ENCODE measurements at regions not wholly inside any gene's neighbourhood (a gene's known extent, or its start where the extent isn't known, plus 50 kb on each side); places are given as distances from the start of the nearest gene placed in this dataset.

- DNase-seq (ENCODE audit: low read depth in 6 of 9, low spot score in 9 of 9): no peak
- Histone ChIP-seq H3K36me3 (ENCODE audit: control insufficient read depth in 2 of 2, insufficient read depth in 2 of 2, low read length in 1 of 2) (no peaks in the 10 kb centered on the region), H3K4me3 (ENCODE audit: low read length in 2 of 2) (no peak overlapping the region), H3K27me3 (ENCODE audit: control insufficient read depth in 2 of 2, insufficient read depth in 1 of 2, low read length in 1 of 2) (no peaks in the 10 kb centered on the region), H3K27ac (ENCODE audit: low read depth in 1 of 2, low read length in 1 of 2) (no peak overlapping the region), H3K4me1 (ENCODE audit: control insufficient read depth in 2 of 2, insufficient read depth in 2 of 2, low read length in 2 of 2) (no peaks in the 10 kb centered on the region), H3K9me3 (ENCODE audit: control insufficient read depth in 2 of 2, insufficient read depth in 1 of 2, low read length in 1 of 2) (no peaks in the 10 kb centered on the region)
- 94% methylated on average over 3 of the region's 3 CpGs for WGBS
Measured at GRCh38 chr3:72664184-72664975, 183.9 kb downstream of the SHQ1 start.

- Histone ChIP-seq H3K9me3 (ENCODE audit: control insufficient read depth in 2 of 2, insufficient read depth in 1 of 2, low read length in 1 of 2) (no peaks in the 10 kb centered on the region), H3K27ac (ENCODE audit: low read depth in 1 of 2, low read length in 1 of 2) (no peak overlapping the region), H3K4me1 (ENCODE audit: control insufficient read depth in 2 of 2, insufficient read depth in 2 of 2, low read length in 2 of 2) (no peaks in the 10 kb centered on the region), H3K36me3 (ENCODE audit: control insufficient read depth in 2 of 2, insufficient read depth in 2 of 2, low read length in 1 of 2) (no peaks in the 10 kb centered on the region), H3K4me3 (ENCODE audit: low read length in 2 of 2) (no peak overlapping the region), H3K27me3 (ENCODE audit: control insufficient read depth in 2 of 2, insufficient read depth in 1 of 2, low read length in 1 of 2) (no peaks in the 10 kb centered on the region)
- WGBS: 94% methylated on average over 4 of the region's 4 CpGs
- no peak for DNase-seq (ENCODE audit: low read depth in 6 of 9, low spot score in 9 of 9)
Measured at GRCh38 chr3:72663429-72663828, 184.8 kb downstream of the SHQ1 start.

- Histone ChIP-seq H3K27ac (ENCODE audit: low read depth in 1 of 2, low read length in 1 of 2) (no peak overlapping the region), H3K9me3 (ENCODE audit: control insufficient read depth in 2 of 2, insufficient read depth in 1 of 2, low read length in 1 of 2) (no peaks in the 10 kb centered on the region), H3K4me3 (ENCODE audit: low read length in 2 of 2) (no peak overlapping the region), H3K4me1 (ENCODE audit: control insufficient read depth in 2 of 2, insufficient read depth in 2 of 2, low read length in 2 of 2) (peaks cover 3 to 7% of the 10 kb centered on the region in 2 donors), H3K27me3 (ENCODE audit: control insufficient read depth in 2 of 2, insufficient read depth in 1 of 2, low read length in 1 of 2) (peaks cover 0 to under 1% of the 10 kb centered on the region in 2 donors), H3K36me3 (ENCODE audit: control insufficient read depth in 2 of 2, insufficient read depth in 2 of 2, low read length in 1 of 2) (no peaks in the 10 kb centered on the region)
- 93% methylated on average over 2 of the region's 2 CpGs for WGBS
- DNase-seq (ENCODE audit: low read depth in 6 of 9, low spot score in 9 of 9): no peak
Measured at GRCh38 chr3:72661115-72661457, 187.2 kb downstream of the SHQ1 start.

GRCh38 chr3:72660270-72661114, 187.8 kb downstream of the SHQ1 start:
- H3K4me1 ChIP-seq (ENCODE audit: control insufficient read depth in 2 of 2, insufficient read depth in 2 of 2, low read length in 2 of 2): peaks cover 7% of the 10 kb centered on the region in 2 donors

GRCh38 chr3:72659596-72659995, 188.6 kb downstream of the SHQ1 start:
- peaks cover 0 to 3% of the 10 kb centered on the region in 2 donors for H3K9me3 ChIP-seq (ENCODE audit: control insufficient read depth in 2 of 2, insufficient read depth in 1 of 2, low read length in 1 of 2)
- DNase-seq (ENCODE audit: low read depth in 6 of 9, low spot score in 9 of 9): no peak
- no peaks in the 10 kb centered on the region for H3K36me3 ChIP-seq (ENCODE audit: control insufficient read depth in 2 of 2, insufficient read depth in 2 of 2, low read length in 1 of 2)
- H3K27ac ChIP-seq (ENCODE audit: low read depth in 1 of 2, low read length in 1 of 2): no peak overlapping the region
- WGBS: 92% methylated on average over 3 of the region's 3 CpGs
- peaks cover 13 to 14% of the 10 kb centered on the region in 2 donors for H3K4me1 ChIP-seq (ENCODE audit: control insufficient read depth in 2 of 2, insufficient read depth in 2 of 2, low read length in 2 of 2)
- no peak overlapping the region for H3K4me3 ChIP-seq (ENCODE audit: low read length in 2 of 2)
- peaks cover 0 to 13% of the 10 kb centered on the region in 2 donors for H3K27me3 ChIP-seq (ENCODE audit: control insufficient read depth in 2 of 2, insufficient read depth in 1 of 2, low read length in 1 of 2)

More at GRCh38 chr3:72660270-72661114, 187.8 kb downstream of the SHQ1 start:
- Histone ChIP-seq H3K27me3 (ENCODE audit: control insufficient read depth in 2 of 2, insufficient read depth in 1 of 2, low read length in 1 of 2) (peaks cover 0 to 6% of the 10 kb centered on the region in 2 donors), H3K4me3 (ENCODE audit: low read length in 2 of 2) (no peak overlapping the region), H3K9me3 (ENCODE audit: control insufficient read depth in 2 of 2, insufficient read depth in 1 of 2, low read length in 1 of 2) (peaks cover 0 to 3% of the 10 kb centered on the region in 2 donors), H3K27ac (ENCODE audit: low read depth in 1 of 2, low read length in 1 of 2) (no peak overlapping the region), H3K36me3 (ENCODE audit: control insufficient read depth in 2 of 2, insufficient read depth in 2 of 2, low read length in 1 of 2) (no peaks in the 10 kb centered on the region)
- WGBS: 95% methylated on average over 5 of the region's 5 CpGs
- no peak for DNase-seq (ENCODE audit: low read depth in 6 of 9, low spot score in 9 of 9)

GRCh38 chr3:72659188-72659587, 189.1 kb downstream of the SHQ1 start:
- no peak for DNase-seq (ENCODE audit: low read depth in 6 of 9, low spot score in 9 of 9)
- 98% methylated on average over 5 of the region's 5 CpGs for WGBS
- no peak overlapping the region for H3K27ac ChIP-seq (ENCODE audit: low read depth in 1 of 2, low read length in 1 of 2)
- peaks cover 13 to 14% of the 10 kb centered on the region in 2 donors for H3K4me1 ChIP-seq (ENCODE audit: control insufficient read depth in 2 of 2, insufficient read depth in 2 of 2, low read length in 2 of 2)
- H3K27me3 ChIP-seq (ENCODE audit: control insufficient read depth in 2 of 2, insufficient read depth in 1 of 2, low read length in 1 of 2): peaks cover 0 to 13% of the 10 kb centered on the region in 2 donors
- peaks cover 0 to 3% of the 10 kb centered on the region in 2 donors for H3K9me3 ChIP-seq (ENCODE audit: control insufficient read depth in 2 of 2, insufficient read depth in 1 of 2, low read length in 1 of 2)
- H3K36me3 ChIP-seq (ENCODE audit: control insufficient read depth in 2 of 2, insufficient read depth in 2 of 2, low read length in 1 of 2): no peaks in the 10 kb centered on the region
- no peak overlapping the region for H3K4me3 ChIP-seq (ENCODE audit: low read length in 2 of 2)

GRCh38 chr3:72658466-72659100, 189.7 kb downstream of the SHQ1 start:
- H3K9me3 ChIP-seq (ENCODE audit: control insufficient read depth in 2 of 2, insufficient read depth in 1 of 2, low read length in 1 of 2): peaks cover 0 to 3% of the 10 kb centered on the region in 2 donors
- H3K27me3 ChIP-seq (ENCODE audit: control insufficient read depth in 2 of 2, insufficient read depth in 1 of 2, low read length in 1 of 2): peaks cover 0 to 13% of the 10 kb centered on the region in 2 donors
- H3K4me1 ChIP-seq (ENCODE audit: control insufficient read depth in 2 of 2, insufficient read depth in 2 of 2, low read length in 2 of 2): peaks cover 13 to 14% of the 10 kb centered on the region in 2 donors
- H3K4me3 ChIP-seq (ENCODE audit: low read length in 2 of 2): no peak overlapping the region
- WGBS: 97% methylated on average over 6 of the region's 6 CpGs
- H3K36me3 ChIP-seq (ENCODE audit: control insufficient read depth in 2 of 2, insufficient read depth in 2 of 2, low read length in 1 of 2): no peaks in the 10 kb centered on the region
- H3K27ac ChIP-seq (ENCODE audit: low read depth in 1 of 2, low read length in 1 of 2): no peak overlapping the region
- DNase-seq (ENCODE audit: low read depth in 6 of 9, low spot score in 9 of 9): no peak

GRCh38 chr3:72657666-72658065, 190.6 kb downstream of the SHQ1 start:
- Histone ChIP-seq H3K36me3 (ENCODE audit: control insufficient read depth in 2 of 2, insufficient read depth in 2 of 2, low read length in 1 of 2) (no peaks in the 10 kb centered on the region), H3K4me3 (ENCODE audit: low read length in 2 of 2) (no peak overlapping the region), H3K4me1 (ENCODE audit: control insufficient read depth in 2 of 2, insufficient read depth in 2 of 2, low read length in 2 of 2) (peaks cover 13 to 14% of the 10 kb centered on the region in 2 donors), H3K27me3 (ENCODE audit: control insufficient read depth in 2 of 2, insufficient read depth in 1 of 2, low read length in 1 of 2) (peaks cover 0 to 13% of the 10 kb centered on the region in 2 donors), H3K27ac (ENCODE audit: low read depth in 1 of 2, low read length in 1 of 2) (no peak overlapping the region), H3K9me3 (ENCODE audit: control insufficient read depth in 2 of 2, insufficient read depth in 1 of 2, low read length in 1 of 2) (peaks cover 0 to 3% of the 10 kb centered on the region in 2 donors)
- peak in 2 of 9 donors; percentile 4 to 20 for DNase-seq (ENCODE audit: low read depth in 6 of 9, low spot score in 9 of 9)
- WGBS: 13% methylated on average over 4 of the region's 4 CpGs

All from thymus (tissue), 11 donors.